ENCODE measurements at regions not wholly inside any gene's neighbourhood (a gene's known extent, or its start where the extent isn't known, plus 50 kb on each side); places are given as distances from the start of the nearest gene placed in this dataset.

- TF ChIP-seq POLR2A (IDR thresholded peaks at IDR 0.05) (no peak), CTCF (IDR thresholded peaks at IDR 0.05) (no peak), EP300 (IDR thresholded peaks at IDR 0.05) (no peak)
These were observed 198.7 kb upstream of the DUSP10 start for GRCh38 chr1:221940631-221941030.
